ENCODE measurements at regions not wholly inside any gene's neighbourhood (a gene's known extent, or its start where the extent isn't known, plus 50 kb on each side); places are given as distances from the start of the nearest gene placed in this dataset.

GRCh38 chr2:107091163-107091864 lies 205.3 kb upstream of the ST6GAL2 start:
- Histone ChIP-seq H3K9ac (ENCODE audit: insufficient read depth, low read length, poor library complexity, severe bottlenecking) (no peak overlapping the region), H3K79me2 (ENCODE audit: insufficient read depth, low read length) (no peaks in the 10 kb centered on the region), H3K36me3 (replicated peaks in 1 of 2; ENCODE audit: control insufficient read depth in 1 of 2, insufficient read depth in 2 of 2, low read length in 2 of 2) (no peaks in the 10 kb centered on the region), H3K4me3 (replicated peaks in 1 of 3; ENCODE audit: low read depth in 2 of 3, low read length in 3 of 3) (no peak overlapping the region), H4K20me1 (ENCODE audit: insufficient read depth, low read length) (no peaks in the 10 kb centered on the region), H2AFZ (ENCODE audit: insufficient read depth, low read depth, low read length, poor library complexity, severe bottlenecking) (no peak overlapping the region), H3K4me1 (ENCODE audit: control insufficient read depth in 1 of 2, insufficient read depth in 2 of 2, low read length in 2 of 2) (no peaks in the 10 kb centered on the region), H3K9me3 (replicated peaks in 1 of 2; ENCODE audit: control insufficient read depth in 1 of 2, insufficient read depth in 1 of 2, low read length in 2 of 2) (peaks cover 0 to 6% of the 10 kb centered on the region in 2 donors), H3K4me2 (replicated peaks; ENCODE audit: extremely low read depth, low read length, poor library complexity, severe bottlenecking) (no peak overlapping the region), H3K27ac (ENCODE audit: low read depth in 1 of 2, low read length in 2 of 2) (no peak overlapping the region), H3K27me3 (ENCODE audit: control insufficient read depth in 2 of 2, insufficient read depth in 2 of 2, low read length in 2 of 2) (no peaks in the 10 kb centered on the region)
- Mint-ChIP-seq H3K36me3 (no peaks in the 10 kb centered on the region), H3K27ac (no peak overlapping the region), H3K27me3 (ENCODE audit: low read depth in 3 of 3) (peaks cover 0 to 4% (median 0%) of the 10 kb centered on the region in 3 donors), H3K9me3 (peaks cover 2 to 16% (median 3%) of the 10 kb centered on the region in 7 donors), H3K4me1 (no peaks in the 10 kb centered on the region), H3K4me3 (no peak overlapping the region)
- no peak for DNase-seq
- TF ChIP-seq, protein P1, sequence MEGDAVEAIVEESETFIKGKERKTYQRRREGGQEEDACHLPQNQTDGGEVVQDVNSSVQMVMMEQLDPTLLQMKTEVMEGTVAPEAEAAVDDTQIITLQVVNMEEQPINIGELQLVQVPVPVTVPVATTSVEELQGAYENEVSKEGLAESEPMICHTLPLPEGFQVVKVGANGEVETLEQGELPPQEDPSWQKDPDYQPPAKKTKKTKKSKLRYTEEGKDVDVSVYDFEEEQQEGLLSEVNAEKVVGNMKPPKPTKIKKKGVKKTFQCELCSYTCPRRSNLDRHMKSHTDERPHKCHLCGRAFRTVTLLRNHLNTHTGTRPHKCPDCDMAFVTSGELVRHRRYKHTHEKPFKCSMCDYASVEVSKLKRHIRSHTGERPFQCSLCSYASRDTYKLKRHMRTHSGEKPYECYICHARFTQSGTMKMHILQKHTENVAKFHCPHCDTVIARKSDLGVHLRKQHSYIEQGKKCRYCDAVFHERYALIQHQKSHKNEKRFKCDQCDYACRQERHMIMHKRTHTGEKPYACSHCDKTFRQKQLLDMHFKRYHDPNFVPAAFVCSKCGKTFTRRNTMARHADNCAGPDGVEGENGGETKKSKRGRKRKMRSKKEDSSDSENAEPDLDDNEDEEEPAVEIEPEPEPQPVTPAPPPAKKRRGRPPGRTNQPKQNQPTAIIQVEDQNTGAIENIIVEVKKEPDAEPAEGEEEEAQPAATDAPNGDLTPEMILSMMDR (IDR thresholded peaks at IDR 0.05), result no peak
- intact Hi-C loops (cut with micrococcal nuclease), result no loop called here
- WGBS (ENCODE audit: insufficient coverage), result no CpG with 5 or more reads among the region's 7 CpGs

- intact Hi-C loops (cut with micrococcal nuclease), result no loop called here
- H3K27me3 ChIP-seq (ENCODE audit: control insufficient read depth in 2 of 2, insufficient read depth in 2 of 2, low read length in 2 of 2), result no peaks in the 10 kb centered on the region
- Mint-ChIP-seq H3K27me3 (ENCODE audit: low read depth in 3 of 3) (peaks cover 0 to 3% (median 0%) of the 10 kb centered on the region in 3 donors), H3K9me3 (peaks cover 0 to 9% (median 4%) of the 10 kb centered on the region in 7 donors), H3K27ac (no peak overlapping the region), H3K4me1 (no peaks in the 10 kb centered on the region), H3K4me3 (no peak overlapping the region), H3K36me3 (no peaks in the 10 kb centered on the region)
- no peak overlapping the region for H3K9ac ChIP-seq (ENCODE audit: insufficient read depth, low read length, poor library complexity, severe bottlenecking)
- 86% methylated on average over 1 of the region's 4 CpGs for WGBS (ENCODE audit: insufficient coverage)
- H4K20me1 ChIP-seq (ENCODE audit: insufficient read depth, low read length), result no peaks in the 10 kb centered on the region
- H3K79me2 ChIP-seq (ENCODE audit: insufficient read depth, low read length), result no peaks in the 10 kb centered on the region
- no peak for DNase-seq
- no peaks in the 10 kb centered on the region for H3K4me1 ChIP-seq (ENCODE audit: control insufficient read depth in 1 of 2, insufficient read depth in 2 of 2, low read length in 2 of 2)
- H3K4me3 ChIP-seq (replicated peaks in 1 of 3; ENCODE audit: low read depth in 2 of 3, low read length in 3 of 3), result no peak overlapping the region
- H2AFZ ChIP-seq (ENCODE audit: insufficient read depth, low read depth, low read length, poor library complexity, severe bottlenecking), result no peak overlapping the region
- H3K27ac ChIP-seq (ENCODE audit: low read depth in 1 of 2, low read length in 2 of 2), result no peak overlapping the region
- H3K9me3 ChIP-seq (replicated peaks in 1 of 2; ENCODE audit: control insufficient read depth in 1 of 2, insufficient read depth in 1 of 2, low read length in 2 of 2), result peaks cover 0 to 4% of the 10 kb centered on the region in 2 donors
- H3K4me2 ChIP-seq (replicated peaks; ENCODE audit: extremely low read depth, low read length, poor library complexity, severe bottlenecking), result no peak overlapping the region
- TF ChIP-seq, protein P1 (IDR thresholded peaks at IDR 0.05), result no peak
- H3K36me3 ChIP-seq (replicated peaks in 1 of 2; ENCODE audit: control insufficient read depth in 1 of 2, insufficient read depth in 2 of 2, low read length in 2 of 2), result no peaks in the 10 kb centered on the region
Measured at GRCh38 chr2:107093426-107093957, 207.5 kb upstream of the ST6GAL2 start.

Data from CD14-positive monocyte (primary cell).